Adrenal gland (tissue), 9 donors: ENCODE measurements at regions not wholly inside any gene's neighbourhood (a gene's known extent, or its start where the extent isn't known, plus 50 kb on each side); places are given as distances from the start of the nearest gene placed in this dataset.

Experiments used
- DNase-seq, 7 donors: peaks; one replicate each; pipeline ENCODE4 v3.0.0-alpha.2; 2019 to 2020
- H3K27ac ChIP-seq, 5 donors: fragments of 200-600 bp; sonication (generic) in 4 of 5; 1 replicate in 3 of 5; 2 replicates in 2 of 5; pipeline versions ENCODE4 v1.5.1 to v1.8.0; 2016 to 2020; ENCODE audit warnings: mild to moderate bottlenecking in 1 of 5
- H3K27me3 ChIP-seq: fragments of 200-600 bp; 2 replicates; pipeline ENCODE4 v1.8.0; 2021
- H3K36me3 ChIP-seq, 2 donors: fragments of 200-600 bp; replicated peaks in 1 of 2; 1 replicate in 1 of 2; 2 replicates in 1 of 2; pipeline versions ENCODE4 v1.5.1 to v1.8.0; 2018 to 2022
- H3K4me1 ChIP-seq, 2 donors: fragments of 200-600 bp; replicated peaks in 1 of 2; 1 replicate in 1 of 2; 2 replicates in 1 of 2; pipeline versions ENCODE4 v1.5.1 to v1.8.0; 2018 to 2021
- H3K4me3 ChIP-seq, 4 donors: fragments of 200-600 bp; sonication (generic) in 3 of 4; one replicate each; pipeline ENCODE4 v1.5.1; 2016 to 2018
- H3K9me3 ChIP-seq, 3 donors: fragments of 200-600 bp; sonication (generic) in 1 of 3; replicated peaks in 1 of 3; 1 replicate in 2 of 3; 2 replicates in 1 of 3; pipeline versions ENCODE4 v1.5.1 to v1.8.0; 2016 to 2021
- POLR2A ChIP-seq, 2 donors: fragments of 450-650 bp; IDR thresholded peaks; one replicate each; pipeline ENCODE4 v1.6.1; 2017; ENCODE audit warnings: antibody characterized with exemption in 2 of 2, mild to moderate bottlenecking in 2 of 2, moderate library complexity in 1 of 2
- WGBS, 4 donors: extraction: QIAGEN DNeasy Blood & Tissue Kit in 2 of 4; methylation state at CpG; one replicate each; pipeline versions ENCODE4 v1.1.5 to v1.1.7; 2013 to 2017; 5-methylcytosine and 5-hydroxymethylcytosine counted together
- intact Hi-C, 2 donors: fragments of 100-400 bp; cut with DNase I; formaldehyde crosslinking; loops; one replicate each; pipeline versions ENCODE4 v1.14.1 to v1.15.0; 2022 to 2023
- TF ChIP-seq, protein P1 (sequence below), 6 experiments: fragments of 450-650 bp in 4 of 6; fragments of 200-600 bp in 2 of 6; sonication (generic) in 1 of 6; IDR thresholded peaks; 1 replicate in 5 of 6; 2 replicates in 1 of 6; pipeline versions ENCODE4 v1.5.1 to v1.8.0; 2016 to 2021; ENCODE audit warnings: antibody characterized with exemption in 6 of 6, mild to moderate bottlenecking in 2 of 6, moderate library complexity in 1 of 6
- donor health status: healthy with polysubstance abuse.
- donor health status: Bipolar disorder and iron deficiency.
- donor health status: DM: yes; HTN: yes; CAD: no.
- donor health status: DM: no; HTN: no; CAD: no.
- donor health status: DM: no; HTN: no; CAD: no.

DNA sequence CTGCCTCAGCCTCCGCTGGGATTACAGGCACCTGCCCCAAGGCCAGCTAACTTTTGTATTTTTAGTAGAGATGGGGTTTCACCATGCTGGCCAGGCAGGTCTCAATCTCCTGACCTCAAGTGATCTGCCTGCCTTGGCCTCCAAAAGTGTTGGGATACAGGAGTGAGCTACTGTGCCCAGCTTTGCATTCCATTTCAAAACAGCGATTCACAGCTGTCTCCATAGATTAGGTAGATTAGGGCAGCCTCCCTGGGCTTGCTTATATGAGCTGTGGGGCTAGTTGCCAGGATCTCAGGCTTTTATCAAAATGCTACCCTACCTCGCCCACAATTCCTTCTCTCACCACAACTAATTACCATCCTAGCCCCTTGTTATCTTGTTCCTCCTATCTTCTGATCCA lies 176.4 kb upstream of the ZKSCAN2 start:
- no peak for DNase-seq
- H3K27ac ChIP-seq = no peak overlapping the region
- WGBS, 4 donors = 45 to 75% (median 57%) methylated on average over 3 of the region's 3 CpGs
- H3K4me3 ChIP-seq = no peak overlapping the region
- no peaks in the 10 kb centered on the region for H3K4me1 ChIP-seq
- H3K27me3 ChIP-seq = no peaks in the 10 kb centered on the region
- no peak for TF ChIP-seq POLR2A (IDR thresholded peaks at IDR 0.05)
- TF ChIP-seq, protein P1, sequence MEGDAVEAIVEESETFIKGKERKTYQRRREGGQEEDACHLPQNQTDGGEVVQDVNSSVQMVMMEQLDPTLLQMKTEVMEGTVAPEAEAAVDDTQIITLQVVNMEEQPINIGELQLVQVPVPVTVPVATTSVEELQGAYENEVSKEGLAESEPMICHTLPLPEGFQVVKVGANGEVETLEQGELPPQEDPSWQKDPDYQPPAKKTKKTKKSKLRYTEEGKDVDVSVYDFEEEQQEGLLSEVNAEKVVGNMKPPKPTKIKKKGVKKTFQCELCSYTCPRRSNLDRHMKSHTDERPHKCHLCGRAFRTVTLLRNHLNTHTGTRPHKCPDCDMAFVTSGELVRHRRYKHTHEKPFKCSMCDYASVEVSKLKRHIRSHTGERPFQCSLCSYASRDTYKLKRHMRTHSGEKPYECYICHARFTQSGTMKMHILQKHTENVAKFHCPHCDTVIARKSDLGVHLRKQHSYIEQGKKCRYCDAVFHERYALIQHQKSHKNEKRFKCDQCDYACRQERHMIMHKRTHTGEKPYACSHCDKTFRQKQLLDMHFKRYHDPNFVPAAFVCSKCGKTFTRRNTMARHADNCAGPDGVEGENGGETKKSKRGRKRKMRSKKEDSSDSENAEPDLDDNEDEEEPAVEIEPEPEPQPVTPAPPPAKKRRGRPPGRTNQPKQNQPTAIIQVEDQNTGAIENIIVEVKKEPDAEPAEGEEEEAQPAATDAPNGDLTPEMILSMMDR (IDR thresholded peaks at IDR 0.05) = no peak
- intact Hi-C loops = no loop called here
- H3K36me3 ChIP-seq = no peaks in the 10 kb centered on the region
- no peaks in the 10 kb centered on the region for H3K9me3 ChIP-seq

DNA sequence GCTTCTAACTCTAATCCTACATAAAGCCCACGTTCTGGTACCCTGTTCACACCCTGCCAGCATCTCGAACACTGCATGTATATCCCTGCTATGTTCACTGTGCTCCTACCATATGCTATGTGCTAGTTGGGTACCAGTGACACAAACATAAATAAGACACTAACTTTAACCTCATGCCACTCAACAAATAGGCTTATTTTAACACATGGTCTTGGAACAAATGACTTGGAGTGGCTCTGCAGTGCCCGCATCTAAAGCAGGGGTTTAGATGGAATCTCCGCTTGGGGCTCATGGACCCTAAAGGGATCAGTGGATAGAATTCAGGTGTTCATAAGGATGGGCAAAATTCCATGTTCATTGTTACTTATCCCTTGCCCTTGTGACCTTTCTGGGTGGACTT lies 175.7 kb upstream of the ZKSCAN2 start:
- H3K9me3 ChIP-seq = no peaks in the 10 kb centered on the region
- WGBS, 4 donors = 63 to 71% (median 69%) methylated on average over 4 of the region's 4 CpGs
- intact Hi-C loops = no loop called here
- no peaks in the 10 kb centered on the region for H3K4me1 ChIP-seq
- TF ChIP-seq, protein P1 (IDR thresholded peaks at IDR 0.05) = no peak
- TF ChIP-seq POLR2A (IDR thresholded peaks at IDR 0.05) = no peak
- H3K4me3 ChIP-seq = no peak overlapping the region
- H3K36me3 ChIP-seq = no peaks in the 10 kb centered on the region
- no peak overlapping the region for H3K27ac ChIP-seq
- H3K27me3 ChIP-seq = no peaks in the 10 kb centered on the region
- DNase-seq = no peak

DNA sequence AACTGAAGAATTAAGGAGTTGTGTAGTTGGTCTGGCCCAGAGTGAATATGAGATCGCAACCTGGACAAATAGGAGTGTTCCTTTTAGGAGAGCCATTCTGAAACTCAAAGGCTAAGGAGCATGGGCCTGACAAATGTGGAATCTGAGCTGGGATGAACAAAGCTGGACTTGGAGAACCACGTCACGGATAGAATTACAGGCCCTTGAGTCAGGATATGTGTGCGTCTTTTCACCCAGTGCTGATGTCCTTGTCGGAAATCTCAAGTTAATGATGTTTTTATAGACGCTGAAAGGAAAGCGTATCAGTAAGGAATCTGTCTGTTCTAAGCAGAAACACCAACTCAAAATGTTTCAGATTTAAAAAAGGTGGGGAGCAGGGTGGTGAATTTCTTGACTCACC lies 173.8 kb upstream of the ZKSCAN2 start:
- intact Hi-C loops = no loop called here
- H3K4me1 ChIP-seq = no peaks in the 10 kb centered on the region
- H3K27me3 ChIP-seq = no peaks in the 10 kb centered on the region
- H3K4me3 ChIP-seq = no peak overlapping the region
- H3K9me3 ChIP-seq = no peaks in the 10 kb centered on the region
- TF ChIP-seq, protein P1 (IDR thresholded peaks at IDR 0.05) = no peak
- no peak for TF ChIP-seq POLR2A (IDR thresholded peaks at IDR 0.05)
- 49 to 76% (median 70%) methylated on average over 7 of the region's 7 CpGs for WGBS, 4 donors
- no peaks in the 10 kb centered on the region for H3K36me3 ChIP-seq
- no peak for DNase-seq
- no peak overlapping the region for H3K27ac ChIP-seq

DNA sequence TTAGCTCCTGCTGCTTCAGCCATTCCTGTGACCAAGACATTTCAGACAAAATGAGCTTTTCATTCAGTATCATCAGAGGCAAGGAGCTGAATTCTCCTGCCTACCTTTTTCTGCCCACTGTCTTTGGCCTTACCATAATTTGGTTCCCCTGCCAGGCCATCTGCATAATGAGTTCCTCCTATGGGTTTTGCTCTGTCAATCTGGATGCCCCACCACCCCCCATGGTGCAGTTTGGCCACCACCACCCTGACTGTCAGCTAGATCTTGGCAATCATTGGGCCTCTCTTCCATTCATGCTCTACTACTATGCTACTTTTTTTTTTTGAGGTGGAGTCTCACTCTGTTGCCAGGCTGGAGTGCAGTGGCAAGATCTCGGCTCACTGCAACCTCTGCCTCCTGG lies 169.2 kb upstream of the ZKSCAN2 start:
- no peak overlapping the region for H3K27ac ChIP-seq
- no peak for DNase-seq
- no peaks in the 10 kb centered on the region for H3K27me3 ChIP-seq
- no peak overlapping the region for H3K4me3 ChIP-seq
- H3K9me3 ChIP-seq = no peaks in the 10 kb centered on the region
- WGBS, 4 donors = 67 to 77% (median 71%) methylated on average over 1 of the region's 1 CpG
- no peaks in the 10 kb centered on the region for H3K4me1 ChIP-seq
- intact Hi-C loops = no loop called here
- TF ChIP-seq, protein P1 (IDR thresholded peaks at IDR 0.05) = no peak
- no peak for TF ChIP-seq POLR2A (IDR thresholded peaks at IDR 0.05)
- H3K36me3 ChIP-seq = no peaks in the 10 kb centered on the region
